GM18873 (cell line): ENCODE measurements at regions not wholly inside any gene's neighbourhood (a gene's known extent, or its start where the extent isn't known, plus 50 kb on each side); places are given as distances from the start of the nearest gene placed in this dataset.

Experiments
- ATAC-seq: cut with Tn5 transposase; IDR thresholded peaks from one replicate; pipeline ENCODE4 v1.9.1; 2021; ENCODE audit warnings: mild to moderate bottlenecking, moderate library complexity, moderate number of reproducible peaks; ENCODE audit not compliant: unreplicated experiment, low FRiP score

- ATAC-seq, result no peak
Observed at GRCh38 chr1:193846876-193847604, 660.6 kb upstream of the B3GALT2 start.

- no peak for ATAC-seq
Observed at GRCh38 chr1:193846411-193846810, 660.0 kb upstream of the B3GALT2 start.

DNA sequence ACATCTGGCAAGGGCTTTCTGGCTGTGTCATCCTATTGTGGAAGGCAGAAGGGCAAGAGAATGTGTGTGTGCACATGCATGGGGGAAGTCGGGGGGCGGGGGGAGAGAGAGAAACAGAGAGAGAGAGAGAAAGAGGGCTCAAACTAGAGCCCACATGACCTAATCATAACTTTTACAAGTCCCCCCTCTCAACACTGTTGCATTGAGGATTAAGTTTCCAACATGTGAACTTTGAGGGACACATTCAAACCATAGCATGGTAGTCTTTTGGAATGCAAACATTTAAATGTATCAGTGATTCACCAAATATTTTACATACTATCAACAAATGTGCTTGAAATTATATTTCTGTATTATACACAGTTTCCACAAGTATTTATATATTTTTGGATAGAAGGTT, 655.4 kb upstream of the B3GALT2 start:
- no peak for ATAC-seq

- no peak for ATAC-seq
Observed at GRCh38 chr1:193831465-193831864, 645.1 kb upstream of the B3GALT2 start.

DNA sequence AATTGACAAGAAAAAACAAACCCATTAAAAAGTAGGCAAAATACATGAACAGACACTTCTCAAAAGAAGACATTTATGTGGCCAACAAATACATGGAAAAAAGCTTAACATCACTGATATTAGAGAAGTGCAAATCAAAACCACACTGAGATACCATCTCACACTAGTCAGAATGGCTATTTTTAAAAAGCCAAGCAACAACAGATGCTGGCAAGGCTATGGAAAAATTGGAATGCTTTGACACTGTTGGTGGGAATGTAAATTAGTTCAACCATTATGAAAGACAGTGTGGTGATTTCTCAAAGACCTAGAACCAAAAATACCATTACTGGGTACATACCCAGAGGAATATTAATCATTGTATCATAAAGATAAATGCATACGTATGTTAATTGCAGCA, 641.1 kb upstream of the B3GALT2 start:
- ATAC-seq, result no peak

- no peak for ATAC-seq
Observed at GRCh38 chr1:193819376-193819775, 633.0 kb upstream of the B3GALT2 start.

- no peak for ATAC-seq
Observed at GRCh38 chr1:193807208-193807607, 620.8 kb upstream of the B3GALT2 start.

- ATAC-seq, result peak; percentile 81
Observed at GRCh38 chr1:193806079-193807048, 620.0 kb upstream of the B3GALT2 start.

- no peak for ATAC-seq
Observed at GRCh38 chr1:193799948-193800690, 613.7 kb upstream of the B3GALT2 start.

DNA sequence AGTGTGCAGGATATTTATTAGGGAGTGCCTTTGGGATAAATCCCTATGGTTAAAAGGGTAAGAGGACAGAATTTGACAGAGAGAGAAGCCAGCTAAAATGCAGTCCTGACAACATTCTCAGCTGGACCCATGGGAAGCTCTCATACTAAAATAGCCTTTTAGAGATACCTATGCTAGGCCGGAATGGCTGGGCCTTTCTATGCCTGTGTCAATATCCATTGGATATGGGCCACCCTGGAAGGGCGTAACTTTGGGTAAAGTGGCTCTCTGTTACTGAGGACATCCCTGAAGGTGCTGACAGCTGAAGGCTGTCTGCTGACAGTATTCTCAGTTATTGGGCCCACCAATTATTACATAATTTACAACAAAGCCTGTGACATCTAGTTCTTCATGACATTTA, 613.0 kb upstream of the B3GALT2 start:
- no peak for ATAC-seq

- ATAC-seq, result no peak
Observed at GRCh38 chr1:193794239-193794638, 607.8 kb upstream of the B3GALT2 start.

DNA sequence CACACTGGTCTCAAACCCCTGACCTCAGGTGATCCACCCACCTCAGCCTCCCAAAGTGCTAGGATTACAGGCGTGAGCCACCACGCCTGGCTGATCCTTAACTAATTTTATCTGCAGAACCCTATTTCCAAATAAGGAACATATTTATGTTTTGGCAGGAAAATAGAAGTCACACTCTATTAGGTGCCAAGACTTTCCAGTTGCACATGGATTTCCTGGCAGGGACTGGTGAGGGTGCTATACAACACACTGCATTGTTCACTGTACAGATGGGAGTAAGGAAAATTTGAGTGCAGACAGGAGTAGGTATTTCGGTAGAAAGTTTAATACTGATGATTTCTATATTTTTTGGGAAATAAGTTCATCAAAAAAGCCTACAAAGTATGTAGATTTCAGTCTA, 605.3 kb upstream of the B3GALT2 start:
- no peak for ATAC-seq

DNA sequence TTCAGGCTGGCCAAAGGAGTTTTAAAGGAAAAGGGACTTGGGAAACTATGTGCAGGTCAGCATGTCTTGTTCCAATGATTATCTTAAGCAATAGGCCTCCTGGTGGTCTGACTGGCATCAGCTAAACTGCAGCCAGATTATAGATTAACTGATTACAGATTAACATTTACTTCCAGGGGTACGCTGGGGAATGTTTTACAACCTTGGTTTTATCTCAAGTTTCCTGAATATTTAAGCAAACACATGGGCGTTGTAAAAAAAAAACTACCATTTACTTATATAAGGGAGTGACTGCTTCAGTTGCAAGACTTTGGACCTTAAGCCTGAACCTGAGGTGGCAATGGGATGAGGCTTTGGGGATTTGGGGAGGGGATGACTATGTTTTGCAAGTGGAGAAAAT, 600.6 kb upstream of the B3GALT2 start:
- ATAC-seq, result no peak

GRCh38 chr1:193785850-193786420, 599.5 kb upstream of the B3GALT2 start:
- no peak for ATAC-seq

GRCh38 chr1:193774536-193775323, 588.3 kb upstream of the B3GALT2 start:
- no peak for ATAC-seq

DNA sequence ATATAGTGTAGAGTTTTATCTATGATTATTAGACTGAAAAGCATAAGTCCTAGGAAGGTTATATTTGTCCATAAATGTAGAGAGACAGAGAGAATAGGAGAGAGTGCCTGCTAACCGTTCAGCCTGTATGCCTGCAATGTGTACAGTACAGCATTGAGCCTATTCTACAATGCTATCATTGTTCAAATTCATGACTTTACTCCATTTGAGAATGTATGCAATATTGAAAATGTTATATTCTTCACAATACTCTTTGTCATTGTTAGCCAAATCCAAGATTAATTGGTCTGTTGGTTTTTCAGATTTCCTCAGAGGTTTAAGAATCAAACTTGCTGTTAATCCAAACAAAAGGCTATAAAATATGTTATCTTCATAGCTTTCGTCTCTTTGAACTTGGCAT, 585.2 kb upstream of the B3GALT2 start:
- no peak for ATAC-seq

DNA sequence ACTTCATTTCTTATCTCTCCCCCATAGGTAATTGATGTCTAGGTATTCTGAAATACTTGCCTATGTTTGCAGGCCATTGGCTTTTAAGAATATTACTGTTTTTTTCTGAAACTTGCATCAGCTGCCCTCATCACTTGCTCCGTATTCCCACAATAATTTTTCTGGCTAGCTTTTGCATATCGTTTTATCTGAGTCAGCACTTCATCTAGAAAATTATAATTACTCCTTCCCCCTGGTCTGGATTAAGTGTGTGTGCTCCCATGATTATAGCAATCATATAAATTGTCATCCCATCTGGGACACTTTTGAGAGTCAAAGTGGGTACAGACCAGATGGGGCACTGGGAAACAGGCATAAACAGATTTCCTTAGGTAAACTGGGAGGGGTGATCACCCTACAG, 583.2 kb upstream of the B3GALT2 start:
- ATAC-seq, result no peak

DNA sequence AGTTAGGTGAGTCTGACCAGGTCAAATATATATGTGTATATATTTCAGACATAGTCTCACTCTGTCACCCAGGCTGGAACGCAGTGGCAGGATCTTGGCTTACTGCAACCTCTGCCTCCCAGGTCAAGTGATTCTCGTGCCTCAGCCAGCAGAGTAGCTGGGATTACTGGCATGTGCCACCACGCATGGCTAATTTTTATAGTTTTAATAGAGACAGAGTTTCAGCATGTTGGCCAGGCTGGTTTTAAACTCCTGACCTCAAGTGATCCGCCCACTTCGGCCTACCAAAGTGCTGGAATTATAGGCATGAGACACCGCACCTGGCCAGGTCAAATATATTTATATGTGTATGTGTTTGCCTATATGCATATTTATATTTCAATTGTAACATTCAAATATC, 581.5 kb upstream of the B3GALT2 start:
- ATAC-seq, result no peak

DNA sequence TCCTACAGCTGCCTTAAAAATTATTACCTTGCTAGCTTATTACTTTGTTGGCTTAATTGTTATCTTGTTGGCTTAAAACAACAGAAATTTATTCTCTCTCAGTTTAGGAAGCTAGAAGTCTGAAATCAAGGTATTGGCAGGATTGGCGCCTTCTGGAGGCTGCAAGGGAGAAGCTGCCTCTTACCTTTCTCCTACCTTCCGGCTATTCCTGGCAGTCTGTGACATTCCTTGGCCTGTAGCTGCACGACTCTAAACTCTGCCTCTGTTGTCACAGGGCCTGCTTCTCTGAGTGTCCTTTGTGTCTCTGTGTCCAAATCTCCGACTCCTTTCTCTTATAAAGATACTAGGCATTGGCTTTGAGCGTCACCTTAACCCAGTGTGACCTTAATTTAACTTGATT, 579.9 kb upstream of the B3GALT2 start:
- ATAC-seq, result no peak

GRCh38 chr1:193763266-193763665, 576.9 kb upstream of the B3GALT2 start:
- ATAC-seq, result no peak
